GM06990 (cell line): ENCODE measurements at regions not wholly inside any gene's neighbourhood (a gene's known extent, or its start where the extent isn't known, plus 50 kb on each side); places are given as distances from the start of the nearest gene placed in this dataset.

Source experiments
- DNase-seq: peaks from one replicate; pipeline ENCODE4 v3.0.0-alpha.2; 2011; ENCODE audit not compliant: insufficient read length; ENCODE audit errors: extremely low read depth
- H3K27me3 ChIP-seq: replicated peaks from 2 replicates; pipeline ENCODE4 v1.6.0; 2011; ENCODE audit warnings: low read length; ENCODE audit not compliant: control insufficient read depth, insufficient read depth
- H3K36me3 ChIP-seq: 2 replicates; pipeline ENCODE4 v1.5.1; 2011; ENCODE audit warnings: low read length; ENCODE audit not compliant: control insufficient read depth, insufficient read depth
- H3K4me3 ChIP-seq: replicated peaks from 2 replicates; pipeline ENCODE4 v1.5.1; 2011; ENCODE audit warnings: low read depth, mild to moderate bottlenecking, control low read depth, low read length
- CTCF ChIP-seq: IDR thresholded peaks from 2 replicates; pipeline ENCODE4 v1.5.1; 2011; ENCODE audit warnings: low read length, control low read depth, mild to moderate bottlenecking, inconsistent platforms; ENCODE audit not compliant: insufficient read depth, poor library complexity, severe bottlenecking

- TF ChIP-seq CTCF = no peak
- no peak for DNase-seq
- Histone ChIP-seq H3K27me3 (no peaks in the 10 kb centered on the region; the same call in none of the 2 replicates), H3K4me3 (no peak overlapping the region), H3K36me3 (no peaks in the 10 kb centered on the region)
Observed at GRCh38 chr2:48901015-48901343, 145.5 kb upstream of the LHCGR start.

- Histone ChIP-seq H3K4me3 (no peak overlapping the region), H3K27me3 (no peaks in the 10 kb centered on the region; the same call in none of the 2 replicates), H3K36me3 (no peaks in the 10 kb centered on the region)
- no peak for TF ChIP-seq CTCF
- no peak for DNase-seq
Observed at GRCh38 chr2:48900321-48901014, 144.9 kb upstream of the LHCGR start.

- no peak for DNase-seq
- Histone ChIP-seq H3K36me3 (no peaks in the 10 kb centered on the region), H3K27me3 (no peaks in the 10 kb centered on the region; the same call in 1 of the 2 replicates), H3K4me3 (no peak overlapping the region)
- no peak for TF ChIP-seq CTCF
Observed at GRCh38 chr2:48896870-48897269, 141.3 kb upstream of the LHCGR start.

GRCh38 chr2:48890454-48891131, 135.1 kb upstream of the LHCGR start:
- DNase-seq = no peak
- Histone ChIP-seq H3K4me3 (no peak overlapping the region), H3K27me3 (no peaks in the 10 kb centered on the region; the same call in 1 of the 2 replicates), H3K36me3 (no peaks in the 10 kb centered on the region)
- no peak for TF ChIP-seq CTCF

GRCh38 chr2:48888066-48888465, 132.5 kb upstream of the LHCGR start:
- H3K4me3 ChIP-seq = no peak overlapping the region
- H3K27me3 ChIP-seq = no peaks in the 10 kb centered on the region; the same call in 1 of the 2 replicates
- TF ChIP-seq CTCF = no peak
- no peak for DNase-seq
- no peaks in the 10 kb centered on the region for H3K36me3 ChIP-seq

- no peak for TF ChIP-seq CTCF
- DNase-seq = no peak
- no peaks in the 10 kb centered on the region; the same call in 1 of the 2 replicates for H3K27me3 ChIP-seq
- H3K36me3 ChIP-seq = no peaks in the 10 kb centered on the region
- no peak overlapping the region for H3K4me3 ChIP-seq
Observed at GRCh38 chr2:48886919-48887318, 131.4 kb upstream of the LHCGR start.
